COR-L47 (cell line): ENCODE measurements at regions not wholly inside any gene's neighbourhood (a gene's known extent, or its start where the extent isn't known, plus 50 kb on each side); places are given as distances from the start of the nearest gene placed in this dataset.

Source experiments
- DNase-seq: peaks from one replicate; lab custom pipeline; 2025; lab: John Stamatoyannopoulos, UW

DNA sequence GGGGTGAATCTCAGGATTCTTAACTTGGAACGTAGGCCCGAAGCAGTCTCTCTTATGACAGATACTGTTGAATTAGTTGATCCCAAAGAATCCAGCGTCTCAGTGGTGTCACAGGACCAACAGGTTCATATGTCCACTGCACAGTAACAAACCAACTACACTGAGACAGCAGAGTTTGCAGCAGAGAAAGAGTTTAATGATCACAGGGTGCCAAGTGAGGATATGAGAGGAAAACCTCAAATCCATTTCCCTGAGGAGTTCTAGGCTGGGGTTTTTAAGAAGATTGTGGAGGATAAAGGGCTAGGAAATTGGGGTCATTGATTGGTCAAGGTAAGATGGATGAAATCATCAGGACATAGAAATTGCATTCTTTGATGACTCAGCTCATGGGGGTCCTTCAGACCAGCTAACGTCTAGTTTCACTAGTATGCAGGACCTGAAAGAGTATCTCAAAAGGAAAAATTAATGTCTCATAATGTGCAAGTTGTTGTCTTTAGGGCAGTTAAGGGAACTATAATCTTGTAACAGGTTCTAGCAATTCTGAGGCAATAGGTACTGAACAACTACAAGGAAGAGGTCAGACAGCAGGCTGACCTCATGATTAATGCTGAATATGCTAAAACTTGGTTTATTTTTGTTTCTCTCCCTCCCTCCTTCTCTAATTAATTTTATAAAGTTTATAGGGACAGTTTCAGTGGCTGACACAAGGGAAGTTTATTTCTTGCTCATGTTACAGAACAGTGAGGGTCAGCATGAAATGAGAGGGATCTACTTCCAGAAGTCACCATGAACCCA lies 310.9 kb upstream of the NEBL start:
- no peak for DNase-seq

DNA sequence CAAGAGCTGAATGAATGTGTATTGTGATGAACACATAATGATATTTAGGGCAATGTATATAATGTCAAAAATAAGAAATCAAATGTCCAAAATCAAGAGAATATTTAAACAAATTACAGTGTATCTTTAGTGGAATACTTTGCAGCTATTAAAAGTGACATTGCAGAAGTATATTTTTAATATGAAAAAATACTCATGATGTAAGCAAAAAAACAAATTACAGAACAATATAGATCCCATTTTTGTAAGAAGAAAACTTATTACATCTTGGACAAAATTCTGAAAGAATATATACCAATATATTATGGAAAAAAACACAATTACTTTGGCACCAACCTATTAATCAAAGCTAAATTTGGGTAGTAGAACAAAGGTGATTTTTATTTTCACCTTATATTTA lies 308.2 kb upstream of the NEBL start:
- no peak for DNase-seq

DNA sequence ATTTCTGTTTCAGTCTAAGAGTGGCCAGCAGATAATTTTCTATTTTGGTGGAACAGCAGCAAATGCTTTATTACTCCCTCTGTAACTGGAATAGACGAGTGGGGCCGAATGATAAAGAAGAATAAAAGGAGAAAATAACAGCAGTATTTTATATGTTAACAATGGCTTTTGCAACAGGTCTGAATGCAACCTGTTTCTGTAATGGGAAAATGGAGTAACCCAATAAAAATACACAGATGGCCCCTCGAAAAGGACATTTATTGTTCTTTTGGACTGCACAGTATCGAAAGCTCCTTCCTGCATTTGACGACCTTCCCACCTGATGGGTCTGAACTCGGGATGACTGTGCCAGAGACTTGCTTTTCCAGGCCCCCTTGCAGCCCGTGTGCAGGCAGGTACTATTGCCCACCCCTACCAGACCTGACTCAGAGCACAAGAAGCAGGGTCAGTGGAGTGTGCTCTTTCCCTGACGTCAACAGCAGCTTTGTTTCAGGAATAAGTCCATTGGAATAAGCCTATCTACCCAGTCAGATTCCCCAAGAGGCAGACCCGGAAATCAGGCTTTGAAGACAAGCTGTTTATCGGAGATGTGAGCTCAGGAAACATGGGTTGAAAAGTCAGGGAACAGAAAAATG lies 306.5 kb upstream of the NEBL start:
- DNase-seq = no peak

DNA sequence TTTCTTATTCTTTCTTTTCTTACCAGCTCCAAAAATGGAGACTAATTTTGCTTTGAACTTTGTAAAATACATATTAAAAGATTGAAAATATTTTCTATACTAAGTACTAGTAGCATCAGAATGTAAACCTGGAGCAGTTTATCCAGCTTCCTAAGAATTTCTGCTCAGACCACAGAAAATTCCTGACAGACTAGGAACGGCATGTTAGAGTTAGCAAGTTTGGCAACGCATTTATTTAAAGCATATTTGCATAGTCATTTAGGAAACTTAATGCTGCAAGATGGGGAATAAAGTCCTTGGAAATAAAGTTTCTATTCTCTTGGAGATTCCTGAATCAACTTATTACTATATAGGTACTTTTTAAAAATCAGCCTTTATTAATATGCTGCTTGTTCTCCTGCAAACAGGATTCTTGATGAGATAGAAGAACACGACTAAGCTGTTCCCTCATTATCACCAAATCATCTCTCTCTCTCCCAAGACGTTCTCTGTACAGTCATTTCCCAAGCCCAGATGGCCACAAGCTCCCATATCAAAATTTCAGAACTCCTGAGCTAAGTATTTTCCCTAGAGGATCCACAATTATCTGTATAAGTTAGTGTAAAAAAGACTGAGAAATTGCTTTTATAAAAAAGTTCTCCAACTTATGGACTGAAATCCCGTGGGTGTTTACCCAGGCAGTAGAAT lies 305.8 kb upstream of the NEBL start:
- no peak for DNase-seq

DNA sequence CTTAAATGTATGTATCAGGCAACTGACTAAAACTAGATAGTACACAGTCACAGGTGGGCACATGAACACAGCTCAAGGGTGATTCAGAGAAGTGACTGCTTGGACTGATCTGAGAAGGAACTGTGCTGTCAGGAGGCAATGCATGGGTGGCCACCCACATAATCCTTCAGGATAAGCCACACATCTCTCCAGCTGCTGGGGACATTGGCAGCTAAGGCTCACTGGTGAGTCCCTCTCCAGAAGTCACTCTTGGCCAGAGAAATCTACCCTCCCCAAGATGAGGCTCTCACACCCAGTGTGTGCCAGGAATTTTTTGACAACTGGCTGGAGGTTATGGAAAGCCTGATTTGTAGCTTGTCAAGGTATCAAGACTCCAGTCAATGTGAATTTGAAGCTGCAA lies 302.4 kb upstream of the NEBL start:
- no peak for DNase-seq

DNA sequence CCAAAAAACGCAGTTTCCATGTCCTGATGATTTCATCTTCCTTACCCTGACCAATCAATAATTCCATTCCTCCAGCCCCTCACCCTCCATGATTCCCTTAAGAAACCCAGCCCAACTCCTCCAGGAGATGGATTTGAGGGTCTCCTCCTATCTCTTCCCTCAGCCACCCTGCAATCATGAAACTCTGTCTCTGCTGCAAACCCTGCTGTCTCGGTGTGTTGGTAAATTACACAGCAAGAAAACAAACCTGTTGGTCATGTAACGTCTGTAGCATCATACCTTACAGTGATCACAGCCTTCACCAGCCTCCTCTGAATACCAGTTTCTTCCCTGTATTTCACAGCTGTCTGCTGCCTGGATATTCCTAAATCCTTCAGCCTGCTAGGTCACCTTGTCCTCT lies 300.7 kb upstream of the NEBL start:
- no peak for DNase-seq

DNA sequence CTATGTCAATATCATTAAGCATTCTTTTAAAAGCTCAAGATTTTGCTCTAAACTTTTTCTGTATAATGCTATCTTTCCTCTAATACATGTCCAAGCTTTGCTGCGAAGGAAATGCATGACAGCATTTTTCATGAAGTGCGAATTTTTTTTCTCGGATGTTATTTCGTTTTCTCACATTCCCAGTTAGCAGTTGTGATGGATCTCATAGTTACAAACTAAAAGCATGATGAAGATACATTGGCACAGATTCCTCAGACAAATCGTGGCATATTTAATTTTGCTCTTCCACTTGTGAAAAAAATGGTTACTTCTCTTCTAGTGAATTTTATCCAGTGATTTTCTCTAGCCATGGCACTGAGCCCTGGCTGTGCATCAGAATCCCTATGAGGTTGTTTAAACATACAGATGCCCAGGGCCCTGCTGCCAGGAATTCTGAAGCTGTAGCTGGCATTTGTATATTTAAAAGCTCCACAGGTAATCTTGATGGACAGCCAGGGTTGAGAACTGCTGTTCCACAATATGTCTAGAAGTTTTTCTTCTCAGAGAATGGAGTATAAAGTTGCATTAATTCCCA lies 299.8 kb upstream of the NEBL start:
- DNase-seq = no peak

DNA sequence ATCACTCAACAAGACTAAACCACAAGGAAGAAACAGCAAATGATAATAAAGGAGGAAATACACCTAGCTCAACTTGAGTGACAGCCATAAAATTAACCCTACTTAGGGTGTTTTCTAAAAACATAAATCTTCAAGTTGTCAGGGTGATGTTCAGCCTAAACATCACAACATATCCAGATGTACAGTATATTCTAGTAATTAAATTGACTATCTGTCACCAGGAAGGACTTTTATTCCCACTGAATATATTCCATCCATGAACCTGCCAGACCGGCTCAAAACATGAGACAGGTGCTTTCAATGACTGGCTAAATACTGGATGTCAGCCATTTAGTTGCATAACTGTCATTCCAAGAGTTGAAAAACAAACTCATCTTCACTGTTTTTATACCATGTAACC lies 298.1 kb upstream of the NEBL start:
- no peak for DNase-seq

DNA sequence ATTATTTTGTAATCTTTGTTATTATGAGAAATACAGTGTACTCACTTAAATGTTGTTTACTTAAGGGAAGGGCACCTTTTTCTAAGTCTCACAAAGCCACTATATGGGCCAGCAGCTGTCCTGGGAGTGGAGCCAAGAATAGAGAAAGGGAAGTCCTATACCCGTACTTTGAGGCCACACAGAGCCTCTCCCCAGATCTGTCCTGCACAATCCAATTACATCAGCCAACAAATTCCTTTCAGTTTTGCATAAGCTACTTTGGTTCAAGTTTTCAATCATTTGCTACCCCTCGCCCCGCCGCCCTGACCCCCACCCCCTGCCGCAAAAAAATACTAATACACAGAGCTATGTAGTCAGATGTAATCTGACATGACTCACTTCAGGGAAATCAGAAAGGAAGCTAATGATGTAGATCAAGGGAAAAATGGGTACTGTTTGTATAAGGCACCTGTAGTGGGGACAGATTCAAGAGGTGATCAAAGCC lies 297.4 kb upstream of the NEBL start:
- no peak for DNase-seq

DNA sequence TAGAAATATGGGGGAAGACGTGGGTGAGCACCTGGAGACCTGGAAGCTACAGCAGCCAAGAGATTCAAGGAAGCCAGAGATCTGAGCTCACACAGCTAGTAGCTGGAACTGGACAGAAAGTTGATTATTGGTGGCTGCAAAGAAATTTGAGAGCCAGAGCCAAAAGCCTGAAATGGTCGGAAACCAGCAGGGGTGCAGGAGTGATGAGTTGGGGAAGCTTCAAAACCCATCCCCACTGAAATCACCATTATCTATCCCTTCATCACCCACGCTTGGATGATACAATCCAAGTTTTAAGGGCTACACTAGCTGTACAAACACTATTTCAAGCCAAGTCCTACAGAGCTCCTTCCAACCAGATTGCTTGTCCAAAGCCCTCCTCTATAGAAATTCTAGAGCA lies 296.1 kb upstream of the NEBL start:
- DNase-seq = no peak

DNA sequence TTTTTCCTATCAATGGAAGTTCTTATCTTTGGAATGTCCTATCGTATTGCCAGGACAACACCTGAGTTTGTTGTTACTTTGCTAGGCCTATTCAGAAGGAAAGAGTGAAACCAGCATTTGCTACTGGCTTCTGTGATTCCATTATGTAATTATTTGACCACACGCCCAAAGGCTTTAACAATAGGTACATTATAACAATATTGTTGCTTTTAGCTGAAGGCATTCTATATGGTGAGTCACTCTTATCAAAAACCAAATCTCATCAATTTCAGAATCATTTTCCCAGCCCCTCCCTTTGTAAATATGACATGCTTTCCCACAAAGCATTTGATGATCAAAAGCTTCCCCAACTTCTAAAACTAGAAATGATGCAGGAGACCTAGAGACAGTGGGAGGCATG lies 294.4 kb upstream of the NEBL start:
- DNase-seq = no peak

DNA sequence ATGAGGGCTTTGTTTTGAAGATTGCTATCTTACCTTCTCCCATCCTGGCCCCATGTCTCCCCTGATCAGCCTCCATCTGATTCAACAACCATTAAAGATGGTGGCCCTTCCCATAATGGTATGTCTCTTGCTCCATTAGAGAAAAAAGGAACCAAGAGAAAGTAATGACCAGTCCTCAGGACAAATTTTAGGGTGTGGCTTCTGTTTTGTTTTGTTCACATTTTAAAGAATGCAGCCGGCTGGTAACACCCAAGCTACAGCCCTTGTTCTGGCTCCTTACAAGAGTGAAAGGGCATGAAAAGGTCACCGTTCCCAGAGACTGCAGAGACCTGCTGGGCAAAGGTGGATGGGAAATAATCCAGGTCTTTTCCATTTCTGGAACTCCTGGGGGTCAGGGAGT lies 287.9 kb upstream of the NEBL start:
- DNase-seq = no peak

DNA sequence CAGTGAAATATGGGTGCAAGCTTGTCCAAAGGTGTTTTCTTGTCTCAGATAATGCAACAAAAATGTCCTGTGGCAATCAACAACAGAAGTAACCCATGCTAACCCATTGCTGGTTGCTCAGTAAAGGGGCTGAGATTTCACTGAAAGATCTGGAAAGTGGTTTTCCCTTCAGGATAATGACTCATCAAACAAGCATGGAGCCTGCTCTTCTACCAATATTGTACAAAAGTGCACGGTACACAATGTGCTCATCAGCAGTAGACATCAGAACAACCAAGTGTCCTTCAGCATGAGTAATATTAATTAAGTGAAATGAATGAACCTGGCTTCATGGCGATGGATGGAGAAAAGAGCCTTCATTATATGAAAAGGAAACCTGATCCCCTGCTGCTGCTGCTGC lies 287.1 kb upstream of the NEBL start:
- DNase-seq = no peak

DNA sequence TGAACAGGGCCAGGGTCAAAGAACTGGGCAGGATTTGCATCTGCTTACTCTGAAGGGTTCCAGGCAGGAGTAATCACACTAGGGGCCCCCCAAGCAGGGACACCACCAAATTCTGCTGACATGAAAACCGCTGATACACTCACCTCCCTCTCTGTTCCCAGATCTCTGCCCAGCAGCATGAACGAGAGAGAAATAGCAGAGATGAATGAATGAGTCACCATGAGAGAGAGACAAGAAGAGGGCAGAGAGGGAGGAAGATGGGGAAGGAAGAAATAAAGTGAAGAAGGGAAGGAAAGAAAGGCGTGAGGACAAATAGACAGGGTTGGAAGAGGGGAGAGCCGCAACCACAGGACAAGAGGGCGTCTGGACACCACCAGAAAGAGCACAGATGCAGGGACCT lies 285.9 kb upstream of the NEBL start:
- DNase-seq = no peak

DNA sequence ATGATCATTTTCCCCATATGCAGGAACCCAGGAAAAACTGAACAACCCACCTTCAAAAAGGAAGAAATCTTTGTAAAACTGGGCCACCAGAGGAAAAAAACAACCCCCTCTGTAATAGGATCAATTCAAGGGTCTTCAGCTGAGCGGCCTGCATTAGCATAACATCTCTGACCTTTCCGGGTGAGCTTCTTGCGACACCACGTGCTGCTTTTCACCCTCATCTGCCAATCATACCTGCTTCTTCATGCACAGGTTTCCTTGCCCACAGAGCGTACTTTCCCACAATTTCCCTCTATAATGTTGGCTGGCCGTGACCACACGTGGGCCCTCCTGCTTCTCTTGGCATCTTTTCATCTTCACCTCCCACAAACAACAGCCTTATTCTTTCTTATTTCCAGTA lies 284.3 kb upstream of the NEBL start:
- DNase-seq = no peak

DNA sequence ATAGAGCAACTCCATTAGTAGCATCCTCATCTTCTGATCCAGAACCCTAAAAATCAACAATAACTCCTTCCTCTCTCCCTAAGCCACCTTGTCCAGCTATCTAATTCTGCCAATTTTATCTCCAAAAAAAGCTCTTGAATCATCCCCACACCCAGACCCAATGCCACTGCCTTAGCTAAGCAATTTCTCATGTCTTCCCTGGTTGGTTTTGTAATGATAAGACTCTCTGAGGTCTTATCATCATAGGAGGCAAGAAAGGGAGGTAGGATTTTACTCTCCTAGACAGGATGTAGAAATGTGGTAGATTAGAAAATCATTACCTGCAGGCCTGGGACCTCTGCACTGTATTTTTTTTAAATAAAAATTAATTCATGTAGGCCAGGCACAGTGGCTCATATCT lies 283.5 kb upstream of the NEBL start:
- DNase-seq = no peak

DNA sequence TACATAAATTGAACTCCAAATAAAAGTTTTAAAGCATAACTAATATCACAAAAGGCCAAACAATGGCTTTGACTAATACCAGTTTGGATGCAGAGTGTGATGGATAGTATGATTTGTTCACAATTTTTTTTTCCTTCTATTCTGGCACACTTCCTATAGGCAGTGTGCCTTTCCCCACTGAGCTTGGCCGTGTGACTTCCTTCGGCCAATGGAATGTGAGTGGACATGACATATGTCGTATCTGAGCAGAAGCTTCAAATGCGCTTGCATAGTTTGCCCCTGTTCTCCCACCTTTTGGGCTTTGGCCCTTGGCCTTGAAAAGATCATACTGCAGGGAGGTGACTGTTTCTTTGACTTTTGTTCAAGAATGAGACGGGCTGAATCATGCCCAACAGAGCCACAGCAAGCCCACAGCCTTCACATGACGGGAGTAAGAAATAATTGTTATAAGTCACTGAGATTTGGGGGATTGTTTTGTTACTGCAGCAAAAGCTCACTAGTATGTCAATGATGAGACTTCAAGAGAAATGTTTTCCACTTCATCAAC lies 279.9 kb upstream of the NEBL start:
- no peak for DNase-seq

DNA sequence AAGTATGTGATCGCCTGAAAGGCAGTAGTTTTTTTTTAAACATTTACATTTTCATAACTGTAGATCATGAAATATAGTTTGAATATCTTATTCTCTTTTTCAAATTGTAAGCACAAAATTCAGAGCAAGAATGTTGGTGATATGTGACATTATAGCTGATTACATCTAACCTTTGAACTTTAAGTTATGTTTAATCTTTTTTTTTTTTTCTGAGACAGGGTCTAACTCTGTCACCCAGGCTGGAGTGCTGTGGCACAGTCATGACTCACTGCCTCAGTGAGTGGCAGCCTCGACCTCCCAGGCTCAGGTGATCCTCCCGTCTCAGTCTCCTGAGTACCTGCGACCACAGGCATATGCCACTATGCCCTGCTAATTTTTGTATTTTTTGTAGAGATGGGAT lies 278.7 kb upstream of the NEBL start:
- no peak for DNase-seq

DNA sequence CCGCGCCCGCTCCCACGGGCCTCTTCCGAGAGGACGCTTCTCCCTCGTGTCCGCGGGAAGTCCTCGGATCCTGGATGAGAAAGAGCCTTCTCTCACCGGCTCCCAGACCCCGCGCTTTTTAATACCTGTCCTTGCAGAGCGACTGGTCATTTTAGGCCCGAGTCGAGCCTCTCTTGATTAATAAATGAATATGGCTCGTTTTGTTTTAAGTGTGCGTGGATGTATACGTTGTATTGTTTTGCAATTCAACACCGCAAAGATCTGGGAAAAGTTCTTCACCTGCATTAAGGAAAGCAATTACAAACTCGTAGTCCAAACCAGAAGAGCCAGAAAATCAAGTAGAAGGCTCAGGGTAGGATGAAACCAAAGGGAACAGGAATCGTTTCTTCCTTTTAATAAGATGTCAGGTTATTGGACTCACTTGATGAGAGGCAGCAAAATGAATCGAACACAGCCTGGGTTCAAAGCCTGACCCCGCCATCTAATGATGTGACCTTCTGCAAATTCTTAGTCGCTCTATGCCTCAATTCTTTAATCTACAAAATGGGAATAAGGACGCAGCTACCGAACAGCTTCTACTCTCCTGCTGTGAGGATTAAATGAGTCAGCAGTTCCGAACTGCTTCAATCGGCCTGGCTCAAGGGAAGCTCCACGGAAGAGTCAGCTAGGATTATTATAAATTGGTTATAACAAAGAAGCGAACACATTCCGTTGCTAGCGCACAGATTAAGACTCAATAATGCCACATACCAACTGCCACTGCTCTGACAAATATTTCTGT lies 277.8 kb upstream of the NEBL start:
- DNase-seq = no peak

DNA sequence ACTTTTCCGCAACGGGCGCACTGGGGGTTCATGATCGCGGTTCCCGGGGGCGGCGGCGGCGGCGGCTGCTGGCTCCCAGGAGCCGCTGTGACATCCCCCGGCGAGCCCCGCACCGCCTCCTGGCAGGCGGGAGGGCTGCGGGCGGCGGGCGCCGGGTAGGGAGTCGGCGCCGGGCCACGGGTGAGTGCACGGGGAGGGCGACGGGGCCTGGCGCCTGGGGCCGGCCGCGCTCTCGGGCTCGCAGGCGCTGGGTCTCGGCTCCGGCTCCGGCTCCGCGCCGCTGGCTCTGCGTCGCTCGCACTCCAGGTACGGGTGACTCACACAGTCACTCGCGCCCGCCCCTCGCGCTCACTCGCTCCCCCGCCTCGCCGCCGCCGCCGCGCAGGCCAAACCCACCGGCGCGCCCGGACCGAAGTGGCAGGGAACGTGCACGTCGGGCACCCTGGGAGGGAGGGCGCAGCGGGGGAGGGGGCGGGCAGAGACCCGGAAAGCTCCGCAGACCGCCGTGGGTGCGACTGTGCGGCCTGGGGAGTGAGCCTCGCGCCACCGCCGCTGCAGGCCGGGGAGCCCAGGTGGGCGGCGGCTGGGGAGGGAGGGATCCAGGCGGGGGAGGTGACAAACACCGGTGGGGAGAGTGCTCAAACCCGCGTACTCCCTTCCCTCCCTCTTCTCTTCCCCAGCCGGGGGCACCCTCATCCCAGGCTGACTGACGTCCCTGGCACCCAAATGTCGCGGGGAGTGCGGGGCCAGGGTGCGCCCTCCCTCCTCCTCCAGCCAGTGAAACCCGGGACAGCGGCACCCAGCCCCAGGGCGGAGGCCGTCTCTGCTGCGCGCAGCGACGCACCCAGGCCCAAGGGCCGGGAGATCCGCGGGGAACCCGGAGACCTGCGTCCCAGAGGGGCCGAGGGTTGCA lies 276.9 kb upstream of the NEBL start:
- peak; percentile 65 for DNase-seq
